ENCODE measurements at regions not wholly inside any gene's neighbourhood (a gene's known extent, or its start where the extent isn't known, plus 50 kb on each side); places are given as distances from the start of the nearest gene placed in this dataset.

DNA sequence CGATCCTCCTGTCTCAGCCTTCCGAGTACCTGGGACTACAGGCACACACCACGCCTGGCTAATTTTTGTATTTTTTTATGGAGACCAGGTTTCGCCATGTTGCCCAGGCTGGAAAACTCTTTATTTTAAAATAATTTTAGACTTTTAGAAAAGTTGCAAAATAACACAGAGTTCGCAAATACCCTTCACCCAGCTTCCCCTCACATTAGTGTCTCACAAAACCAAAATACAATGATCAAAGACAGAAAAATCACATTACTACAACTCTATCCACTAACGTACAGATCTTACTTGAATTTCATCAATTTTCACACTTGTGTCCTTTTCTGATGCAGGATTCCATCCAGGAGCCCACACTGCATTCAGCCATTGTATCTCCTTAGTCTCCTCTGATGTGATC, 58.8 kb upstream of the ERRFI1 start:
- no peak for DNase-seq (ENCODE audit: low read depth)

DNA sequence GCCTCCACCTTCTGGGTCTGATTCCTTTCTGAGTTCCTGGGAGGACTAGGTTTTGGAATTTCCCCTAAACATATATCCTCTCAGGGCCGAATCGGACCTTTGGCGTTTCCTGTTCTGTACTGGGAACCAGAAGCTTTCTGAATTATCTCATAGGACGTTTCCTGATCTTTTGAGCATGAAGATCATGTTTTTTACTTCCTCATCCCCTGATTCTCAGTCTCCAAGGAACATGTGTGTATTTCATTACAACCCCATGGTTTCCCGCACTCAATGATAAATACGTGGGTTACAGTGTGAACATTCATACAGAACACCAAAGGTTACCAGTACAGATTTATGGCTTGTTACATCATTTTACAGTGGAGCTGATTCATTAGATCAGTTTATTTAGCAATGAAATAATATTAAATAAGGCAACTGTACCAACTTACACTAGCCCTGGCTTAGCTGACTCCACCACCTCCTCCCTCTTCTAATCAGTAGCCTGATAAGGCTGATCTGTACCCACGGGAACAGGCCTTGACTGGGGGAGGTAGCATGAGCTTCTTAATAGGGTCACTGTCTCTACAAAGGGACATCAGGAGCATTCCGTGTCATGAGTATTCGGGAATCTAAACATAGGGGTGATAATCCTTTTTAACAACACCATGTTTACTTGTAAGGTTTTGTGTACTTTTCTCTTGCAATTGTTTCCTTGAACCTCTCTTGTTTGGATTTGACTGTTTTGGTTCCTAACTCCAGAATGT, 57.8 kb upstream of the ERRFI1 start:
- DNase-seq (ENCODE audit: low read depth): no peak

DNA sequence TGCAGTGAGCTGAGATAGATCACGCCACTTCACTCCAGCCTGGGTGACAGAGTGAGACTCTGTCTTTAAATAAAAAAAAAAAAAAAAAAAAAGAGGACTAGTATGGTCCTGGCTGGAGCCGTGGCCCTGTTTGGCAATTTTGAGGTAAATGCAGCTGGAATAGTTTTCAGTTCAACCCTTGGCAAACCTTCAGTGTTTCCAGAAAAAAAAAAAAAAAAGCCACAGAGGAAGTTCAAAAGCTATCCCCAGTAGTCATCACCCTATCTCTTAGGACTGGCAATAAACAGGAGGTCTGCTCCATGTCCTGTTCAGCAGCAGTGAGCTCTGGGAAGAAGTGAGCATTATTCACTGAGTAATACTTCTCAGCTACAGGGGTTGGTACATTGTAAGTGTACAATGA, 56.8 kb upstream of the ERRFI1 start:
- DNase-seq (ENCODE audit: low read depth): peak; percentile 76

DNA sequence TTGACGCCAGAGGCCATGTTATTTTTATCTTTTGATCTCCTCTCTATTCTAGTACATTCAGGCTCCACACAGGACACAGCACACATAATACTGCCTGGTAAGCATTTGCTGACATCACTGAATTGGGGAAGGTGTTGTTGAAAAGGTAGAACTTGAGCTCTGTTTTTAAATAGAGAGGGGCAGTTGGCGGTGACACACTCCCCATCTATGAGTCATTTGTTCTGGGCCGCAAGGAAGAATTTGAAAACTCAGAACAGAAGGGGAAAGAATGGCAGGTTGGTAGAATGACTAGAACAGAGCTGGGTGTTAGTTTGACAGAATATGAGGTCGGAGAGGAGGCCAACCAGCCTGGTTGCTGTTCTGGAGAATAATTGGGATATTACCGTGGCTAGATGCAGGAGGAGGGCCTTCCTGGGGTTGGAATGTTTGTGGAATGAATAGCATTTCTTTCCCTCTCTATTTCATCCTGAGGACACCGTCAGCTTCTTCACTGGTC, 52.1 kb upstream of the ERRFI1 start:
- no peak for DNase-seq (ENCODE audit: low read depth)

DNA sequence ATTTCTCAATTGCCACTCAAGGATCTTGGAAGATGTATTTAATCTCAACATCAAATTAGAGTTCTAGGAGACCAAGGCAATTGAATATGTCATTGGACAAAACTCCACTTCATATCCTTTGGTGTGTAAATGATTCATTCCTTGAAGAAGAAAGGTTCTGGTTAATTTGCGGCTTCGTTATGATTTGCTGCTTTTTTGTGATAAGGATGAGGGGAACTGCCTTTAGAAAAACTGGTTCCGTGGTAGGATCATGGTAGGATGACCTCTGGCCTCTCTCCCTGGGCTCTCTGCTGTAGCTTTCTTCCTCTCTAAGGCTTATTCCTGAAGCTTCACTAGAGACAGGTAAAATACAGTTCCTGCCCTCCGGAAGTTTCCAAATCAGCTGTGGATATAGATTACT, 51.5 kb upstream of the ERRFI1 start:
- no peak for DNase-seq (ENCODE audit: low read depth)

DNA sequence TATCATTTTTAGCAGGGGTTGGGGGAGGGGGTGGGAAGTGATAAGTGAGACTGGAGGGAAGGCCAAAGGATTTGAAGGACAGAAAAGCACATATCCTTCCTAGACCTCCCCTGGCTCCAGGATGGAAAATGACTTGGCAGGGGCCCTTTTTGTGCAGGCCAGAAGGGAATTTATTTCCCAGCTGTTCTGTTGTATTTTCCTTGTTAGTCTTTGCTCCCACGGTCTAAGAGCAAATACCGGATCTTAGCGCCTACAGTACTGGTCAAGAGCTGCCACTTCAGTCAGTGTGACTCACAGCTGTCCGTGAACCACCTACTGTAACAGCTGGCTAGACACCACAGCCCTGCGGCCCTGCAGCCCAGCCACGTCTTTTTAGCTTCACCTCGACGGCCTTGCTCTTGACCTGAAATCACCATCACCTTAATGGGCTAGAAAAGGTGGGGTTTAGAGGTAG, 51.0 kb upstream of the ERRFI1 start:
- no peak for DNase-seq (ENCODE audit: low read depth)

DNA sequence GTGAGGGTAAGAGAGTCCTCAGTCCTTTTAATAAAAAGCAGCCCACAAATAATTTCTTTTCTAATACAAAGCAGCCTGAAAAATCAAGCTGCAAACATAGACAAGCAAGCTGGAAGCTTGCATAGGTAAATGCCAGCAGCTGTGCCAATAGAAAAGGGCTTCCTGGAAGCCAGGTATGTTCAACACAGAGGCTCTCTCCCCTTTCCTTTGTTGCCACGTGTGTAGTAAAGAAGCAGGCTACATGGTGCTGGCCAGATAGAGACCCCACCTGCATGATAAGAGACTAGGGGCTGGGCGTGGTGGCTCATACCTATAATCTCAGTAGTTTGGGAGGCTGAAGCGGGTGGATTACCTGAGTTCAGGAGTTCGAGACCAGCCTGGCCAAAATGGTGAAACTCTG, 50.1 kb upstream of the ERRFI1 start:
- no peak for DNase-seq (ENCODE audit: low read depth)
